HL-60 (cell line): ENCODE measurements at regions not wholly inside any gene's neighbourhood (a gene's known extent, or its start where the extent isn't known, plus 50 kb on each side); places are given as distances from the start of the nearest gene placed in this dataset.

Experiments
- DNase-seq, 2 experiments: peaks; one replicate each; pipeline ENCODE4 v3.0.0-alpha.2; 2010 to 2020; ENCODE audit warnings: low read depth in 1 of 2, low spot score in 1 of 2
- H3K27ac ChIP-seq: fragments of 250-450 bp; sonication (Bioruptor Pico); replicated peaks from 2 replicates; pipeline ENCODE4 v1.5.1; 2020; ENCODE audit warnings: mild to moderate bottlenecking, moderate library complexity
- H3K27me3 ChIP-seq: fragments of 250-450 bp; sonication (Bioruptor Pico); 2 replicates; pipeline ENCODE4 v1.5.1; 2021; ENCODE audit warnings: mild to moderate bottlenecking, moderate library complexity; ENCODE audit not compliant: insufficient read depth, poor library complexity, severe bottlenecking
- H3K4me3 ChIP-seq: replicated peaks from 2 replicates; pipeline ENCODE4 v1.5.1; 2011; ENCODE audit warnings: mild to moderate bottlenecking, control low read depth, low read length; ENCODE audit not compliant: insufficient read depth
- CTCF ChIP-seq: IDR thresholded peaks from one replicate; pipeline ENCODE4 v1.5.1; 2011; ENCODE audit warnings: low read length, control low read depth, inconsistent platforms; ENCODE audit not compliant: insufficient read depth
- GABPA ChIP-seq: IDR thresholded peaks from 2 replicates; pipeline ENCODE4 v1.6.1; 2012; ENCODE audit warnings: low read depth
- POLR2AphosphoS5 ChIP-seq: IDR thresholded peaks from 2 replicates; pipeline ENCODE4 v1.6.1; 2012; ENCODE audit warnings: low read depth
- SPI1 ChIP-seq: IDR thresholded peaks from 2 replicates; pipeline ENCODE4 v1.6.1; 2012; ENCODE audit warnings: low read depth, mild to moderate bottlenecking, borderline replicate concordance
- TF ChIP-seq, protein P1 (sequence below): IDR thresholded peaks from 2 replicates; pipeline ENCODE4 v1.6.1; 2012; ENCODE audit warnings: low read depth; ENCODE audit not compliant: insufficient replicate concordance

DNA sequence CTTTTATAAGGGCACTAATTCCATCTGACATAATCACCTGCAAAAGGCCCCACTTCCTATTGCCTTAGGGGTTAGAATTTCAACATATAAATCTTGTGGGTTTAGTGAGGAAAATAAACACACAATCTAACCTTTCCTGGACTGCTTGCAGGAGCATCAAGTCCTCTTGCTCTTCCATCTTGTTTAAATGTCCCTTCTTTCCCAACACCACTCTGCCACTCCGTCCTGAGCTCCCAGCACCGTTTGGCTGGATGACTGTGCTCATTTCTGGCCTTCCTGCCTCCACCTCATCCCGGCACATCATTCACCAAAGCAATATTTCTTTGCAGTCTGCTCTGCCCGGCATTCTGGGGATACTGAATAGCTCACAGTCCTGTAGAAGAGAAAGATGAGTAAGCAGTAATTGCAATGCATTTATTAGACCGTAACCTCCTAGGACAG lies 247.8 kb downstream of the BCL2 start:
- no peak overlapping the region for H3K4me3 ChIP-seq
- peak overlapping the region; percentile 16 for H3K27ac ChIP-seq
- TF ChIP-seq SPI1: peak; percentile 5; the same call in 1 of the 2 replicates
- TF ChIP-seq, protein P1, sequence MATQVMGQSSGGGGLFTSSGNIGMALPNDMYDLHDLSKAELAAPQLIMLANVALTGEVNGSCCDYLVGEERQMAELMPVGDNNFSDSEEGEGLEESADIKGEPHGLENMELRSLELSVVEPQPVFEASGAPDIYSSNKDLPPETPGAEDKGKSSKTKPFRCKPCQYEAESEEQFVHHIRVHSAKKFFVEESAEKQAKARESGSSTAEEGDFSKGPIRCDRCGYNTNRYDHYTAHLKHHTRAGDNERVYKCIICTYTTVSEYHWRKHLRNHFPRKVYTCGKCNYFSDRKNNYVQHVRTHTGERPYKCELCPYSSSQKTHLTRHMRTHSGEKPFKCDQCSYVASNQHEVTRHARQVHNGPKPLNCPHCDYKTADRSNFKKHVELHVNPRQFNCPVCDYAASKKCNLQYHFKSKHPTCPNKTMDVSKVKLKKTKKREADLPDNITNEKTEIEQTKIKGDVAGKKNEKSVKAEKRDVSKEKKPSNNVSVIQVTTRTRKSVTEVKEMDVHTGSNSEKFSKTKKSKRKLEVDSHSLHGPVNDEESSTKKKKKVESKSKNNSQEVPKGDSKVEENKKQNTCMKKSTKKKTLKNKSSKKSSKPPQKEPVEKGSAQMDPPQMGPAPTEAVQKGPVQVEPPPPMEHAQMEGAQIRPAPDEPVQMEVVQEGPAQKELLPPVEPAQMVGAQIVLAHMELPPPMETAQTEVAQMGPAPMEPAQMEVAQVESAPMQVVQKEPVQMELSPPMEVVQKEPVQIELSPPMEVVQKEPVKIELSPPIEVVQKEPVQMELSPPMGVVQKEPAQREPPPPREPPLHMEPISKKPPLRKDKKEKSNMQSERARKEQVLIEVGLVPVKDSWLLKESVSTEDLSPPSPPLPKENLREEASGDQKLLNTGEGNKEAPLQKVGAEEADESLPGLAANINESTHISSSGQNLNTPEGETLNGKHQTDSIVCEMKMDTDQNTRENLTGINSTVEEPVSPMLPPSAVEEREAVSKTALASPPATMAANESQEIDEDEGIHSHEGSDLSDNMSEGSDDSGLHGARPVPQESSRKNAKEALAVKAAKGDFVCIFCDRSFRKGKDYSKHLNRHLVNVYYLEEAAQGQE: no peak
- DNase-seq: peak in 1 of 2 experiments; percentile 35
- no peaks in the 10 kb centered on the region for H3K27me3 ChIP-seq

DNA sequence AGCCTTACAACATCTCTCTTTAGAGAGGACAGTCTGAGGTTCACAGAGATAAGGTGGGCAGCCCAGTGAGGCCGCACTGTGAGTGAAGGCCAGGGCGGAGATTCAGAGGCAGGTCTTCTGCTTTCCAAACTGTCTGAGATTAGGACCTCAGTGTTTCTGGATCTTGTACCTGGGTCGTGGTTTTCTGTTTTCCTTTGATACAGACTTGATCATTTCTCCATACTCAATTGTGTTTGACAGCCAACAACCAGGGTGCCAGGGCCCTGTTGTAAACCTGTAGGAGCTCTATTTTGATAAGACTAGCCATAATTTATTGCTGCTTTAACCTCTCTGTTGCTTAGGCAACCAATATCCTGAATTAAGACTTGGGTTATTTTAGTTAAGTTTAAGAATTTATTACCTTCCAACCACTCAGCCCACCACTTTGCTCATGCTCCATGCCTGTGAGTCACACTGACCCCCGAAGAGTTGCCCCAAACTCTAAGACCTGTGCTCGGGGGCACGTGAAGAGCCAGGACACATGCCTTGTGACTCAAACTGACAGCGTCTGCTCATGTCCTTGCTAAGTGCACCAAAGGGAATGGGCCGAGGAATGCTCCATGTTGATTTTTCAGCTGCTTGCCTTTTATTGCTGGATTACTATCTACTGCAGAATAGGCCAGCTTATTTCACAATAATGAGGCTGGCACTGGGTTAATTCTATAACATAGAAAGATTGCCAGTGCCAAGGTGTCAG lies 248.6 kb downstream of the BCL2 start:
- H3K27ac ChIP-seq: no peak overlapping the region; the same call in 1 of the 2 replicates
- TF ChIP-seq SPI1 (no peak), POLR2AphosphoS5 (no peak), CTCF (no peak), GABPA (no peak)
- TF ChIP-seq, protein P1: no peak
- DNase-seq: no peak
- H3K27me3 ChIP-seq: no peaks in the 10 kb centered on the region
- no peak overlapping the region for H3K4me3 ChIP-seq

- H3K4me3 ChIP-seq: no peak overlapping the region
- no peak overlapping the region for H3K27ac ChIP-seq
- no peak for DNase-seq
- TF ChIP-seq CTCF (no peak), POLR2AphosphoS5 (no peak), SPI1 (no peak)
- TF ChIP-seq, protein P1: no peak
- H3K27me3 ChIP-seq: no peaks in the 10 kb centered on the region
Observed at GRCh38 chr18:63069496-63069895, 250.1 kb downstream of the BCL2 start.
